CD4-positive, alpha-beta T cell treated with Interleukin-17A for 4 hours (primary cell): ENCODE measurements at regions not wholly inside any gene's neighbourhood (a gene's known extent, or its start where the extent isn't known, plus 50 kb on each side); places are given as distances from the start of the nearest gene placed in this dataset.
"Not testable (repeated sequence)": the region's sequence is repeated elsewhere in the genome, so short reads cannot be mapped to it uniquely, and the experiment has no call there.

ENCODE experiments used
- DNase-seq: peaks from one replicate; pipeline ENCODE4 v3.0.0-alpha.2; 2020; ENCODE audit warnings: mixed read lengths

GRCh38 chr16:48817032-48817431, 207.1 kb upstream of the N4BP1 start:
- DNase-seq: no peak

- no peak for DNase-seq
Measured at GRCh38 chr16:48816393-48816792, 206.4 kb upstream of the N4BP1 start.

- DNase-seq: no peak
Measured at GRCh38 chr16:48814994-48815393, 205.0 kb upstream of the N4BP1 start.

DNA sequence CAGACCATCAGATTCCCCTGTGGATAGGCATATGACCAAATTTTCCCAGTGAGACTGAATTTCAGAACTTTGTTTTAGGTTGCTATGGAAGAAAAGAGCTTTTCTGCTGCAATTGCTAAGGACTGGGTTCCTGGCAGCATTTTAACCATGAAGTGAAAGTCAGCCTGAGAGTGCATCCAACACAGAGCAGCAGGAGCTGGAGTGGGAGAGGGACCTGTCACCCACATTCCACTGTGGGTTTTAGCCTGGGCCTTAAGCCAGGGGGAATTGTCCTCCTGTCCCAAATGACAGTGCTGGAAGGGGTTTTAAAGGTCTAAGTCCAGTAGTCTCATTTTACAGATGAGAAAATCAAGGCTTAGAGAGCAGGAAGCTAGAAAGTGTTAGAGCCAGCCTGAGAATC, 203.5 kb upstream of the N4BP1 start:
- DNase-seq: no peak

- DNase-seq: no peak
Measured at GRCh38 chr16:48812856-48813255, 202.9 kb upstream of the N4BP1 start.

GRCh38 chr16:48811478-48811877, 201.5 kb upstream of the N4BP1 start:
- DNase-seq: no peak

GRCh38 chr16:48810803-48811453, 200.9 kb upstream of the N4BP1 start:
- DNase-seq: no peak

DNA sequence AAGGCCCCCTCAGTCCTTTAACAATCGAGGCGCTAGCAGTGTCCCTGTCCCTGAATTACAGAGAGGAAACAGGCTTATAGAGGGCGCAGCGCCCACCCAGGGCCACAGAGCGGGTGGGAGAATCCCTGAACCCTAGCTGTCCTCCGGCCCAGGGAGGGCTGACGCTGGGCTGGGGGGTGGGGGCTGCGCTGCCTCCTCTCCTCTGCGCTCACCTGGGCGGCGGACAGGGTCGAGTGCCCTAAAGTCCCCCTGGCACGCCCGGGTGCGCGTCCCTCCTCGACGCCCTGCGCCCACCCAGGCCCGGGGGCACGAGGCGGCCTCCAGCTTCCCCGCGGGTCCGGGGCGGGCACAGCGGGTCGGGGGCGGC, 200.4 kb upstream of the N4BP1 start:
- DNase-seq: no peak

- DNase-seq: no peak
Measured at GRCh38 chr16:48790151-48790550, 180.2 kb upstream of the N4BP1 start.

DNA sequence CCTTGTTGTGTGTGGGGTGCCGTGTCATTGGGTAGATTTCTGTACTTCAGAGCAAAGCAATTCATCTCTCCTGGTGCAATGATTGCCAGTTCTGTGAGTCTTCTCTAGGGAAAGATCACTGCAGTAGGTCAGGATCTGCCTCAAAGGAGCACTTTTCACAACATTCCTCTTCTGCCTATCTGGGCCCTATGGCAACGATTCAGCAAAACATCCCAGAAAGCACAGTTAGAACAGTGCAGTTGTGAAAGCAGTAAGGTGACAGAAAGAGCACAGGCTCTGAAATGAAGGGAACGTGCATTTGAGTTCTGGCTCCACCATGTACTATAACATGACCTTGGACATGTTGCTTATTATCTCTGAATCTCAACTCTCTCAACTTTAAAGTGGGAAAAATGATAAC, 178.5 kb upstream of the N4BP1 start:
- no peak for DNase-seq

DNA sequence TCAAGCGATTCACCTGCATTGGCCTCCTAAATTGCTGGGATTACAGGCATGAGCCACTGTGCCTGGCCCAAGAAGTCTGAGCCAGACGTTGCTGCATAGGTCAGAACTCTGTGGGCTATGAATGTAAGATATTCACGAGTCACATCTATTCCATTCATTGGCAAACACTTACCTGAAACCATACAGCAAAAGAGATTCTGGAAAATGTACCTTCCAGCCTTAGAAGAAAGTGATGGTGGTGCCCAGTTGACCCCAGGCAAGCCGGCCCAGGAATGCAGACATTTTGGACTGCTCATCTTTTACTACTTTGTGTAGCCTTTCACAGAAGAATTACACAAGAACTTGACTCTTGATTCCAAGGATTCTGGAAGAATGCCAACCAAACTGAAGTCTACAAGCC, 135.6 kb upstream of the N4BP1 start:
- no peak for DNase-seq

DNA sequence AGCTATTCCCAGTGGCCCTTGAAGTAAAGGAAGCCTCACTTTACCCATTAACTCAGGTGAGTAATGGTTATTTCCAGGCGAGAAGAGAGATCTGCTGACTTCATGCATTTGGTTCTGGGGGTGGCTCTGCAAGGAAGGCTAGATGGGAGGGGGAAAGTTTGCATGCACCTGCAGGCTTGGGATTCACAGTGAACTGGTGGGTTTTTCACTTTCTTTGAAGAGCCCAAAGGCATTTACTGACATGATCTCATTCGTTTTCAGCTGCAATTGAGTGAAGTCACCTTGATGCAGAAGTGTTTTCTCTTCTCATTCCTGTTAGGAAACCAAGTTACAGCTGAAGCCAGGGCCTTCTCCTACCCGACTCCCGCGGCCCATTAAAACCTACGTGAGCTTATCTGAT, 131.0 kb upstream of the N4BP1 start:
- no peak for DNase-seq

DNA sequence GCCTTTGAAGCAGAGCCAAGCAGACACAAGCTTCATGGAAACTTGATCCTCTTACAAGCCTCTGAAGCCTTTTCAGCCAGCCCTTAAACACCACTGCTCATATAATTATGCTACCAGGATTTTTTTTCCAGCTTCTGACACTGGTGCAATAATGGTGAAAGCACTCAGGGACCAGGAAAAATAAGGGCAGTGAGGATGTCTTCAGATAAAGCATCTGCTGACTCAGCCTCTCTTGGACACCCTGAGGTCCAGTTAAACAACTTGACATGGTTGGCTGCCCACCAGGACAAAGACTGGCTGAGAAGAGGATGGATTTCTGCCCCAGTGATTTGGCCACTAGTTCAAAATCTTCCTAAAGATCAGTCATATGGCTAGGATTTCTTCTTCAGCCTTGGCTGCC, 124.2 kb upstream of the N4BP1 start:
- DNase-seq: no peak

- DNase-seq: no peak
Measured at GRCh38 chr16:48704710-48705109, 94.7 kb upstream of the N4BP1 start.

DNA sequence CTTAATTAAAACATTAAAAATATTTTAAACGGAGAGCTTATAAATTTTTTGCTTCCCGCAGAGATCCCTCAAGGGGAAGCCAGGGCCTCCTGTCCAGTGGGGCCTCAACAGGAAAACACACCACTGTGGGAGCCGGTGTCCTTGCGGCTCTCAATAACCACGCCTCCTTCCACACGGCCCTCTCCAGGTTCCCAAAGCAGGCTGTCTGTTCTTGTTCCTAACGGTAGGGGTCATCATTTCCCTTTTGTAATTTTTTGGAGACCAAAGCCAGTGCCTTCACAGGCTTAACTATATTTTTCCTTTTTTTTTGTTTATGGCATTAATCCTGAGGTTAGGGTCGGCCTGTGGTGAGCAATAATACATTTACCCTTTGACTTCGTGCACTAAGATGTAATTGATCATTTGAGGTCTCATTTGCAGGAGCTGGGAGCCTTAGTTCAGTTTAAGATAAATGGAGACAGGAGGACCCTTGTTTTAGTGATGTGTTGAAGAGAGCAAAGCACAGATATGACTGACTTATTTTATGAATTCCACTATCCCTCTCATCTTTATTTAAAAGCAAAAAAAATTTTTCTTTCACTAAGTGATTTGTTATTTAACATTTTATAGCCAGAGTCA, 77.5 kb upstream of the N4BP1 start:
- DNase-seq: peak; percentile 18

DNA sequence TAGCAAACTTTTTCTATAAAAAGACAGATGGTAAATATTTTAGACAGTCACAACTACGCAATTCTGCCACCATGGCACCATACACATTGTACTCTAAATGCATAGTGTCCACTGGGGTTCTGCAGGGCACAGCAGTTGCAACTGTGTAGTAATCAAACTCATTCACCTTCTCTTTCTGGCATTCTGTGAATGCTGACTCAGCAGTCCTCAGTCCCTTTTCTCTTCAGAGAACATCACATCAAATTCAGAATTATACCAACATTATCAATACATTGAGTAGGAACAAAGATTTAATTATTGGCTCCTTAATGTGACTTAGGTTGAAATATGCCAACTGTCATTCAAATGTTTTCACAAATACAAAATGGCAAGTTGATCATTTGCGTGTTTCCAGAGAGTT, 74.2 kb upstream of the N4BP1 start:
- DNase-seq: no peak

GRCh38 chr16:48682971-48683370, 73.0 kb upstream of the N4BP1 start:
- DNase-seq: no peak

DNA sequence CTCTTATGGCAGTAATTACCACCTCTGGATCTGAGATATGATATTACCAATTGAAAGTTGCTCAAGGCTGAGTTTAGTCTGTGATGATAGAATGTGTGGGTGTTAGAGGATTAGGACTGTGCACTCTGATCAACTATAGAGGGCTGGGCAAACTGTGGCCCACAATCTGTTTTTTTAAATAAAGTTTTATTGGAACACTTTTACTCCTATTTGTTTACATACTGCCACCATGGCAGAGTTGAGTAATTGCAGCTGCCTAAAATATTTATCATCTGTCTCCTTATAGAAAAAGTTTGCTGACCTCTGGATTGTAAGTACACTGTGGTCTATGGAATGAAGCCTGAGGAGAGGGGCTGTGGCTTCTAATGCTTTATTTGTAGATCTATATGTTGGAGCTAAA, 71.5 kb upstream of the N4BP1 start:
- DNase-seq: no peak

GRCh38 chr16:48680881-48681280, 70.9 kb upstream of the N4BP1 start:
- no peak for DNase-seq

GRCh38 chr16:48676836-48677235, 66.9 kb upstream of the N4BP1 start:
- no peak for DNase-seq

GRCh38 chr16:48668184-48668583, 58.2 kb upstream of the N4BP1 start:
- DNase-seq: not testable (repeated sequence)

DNA sequence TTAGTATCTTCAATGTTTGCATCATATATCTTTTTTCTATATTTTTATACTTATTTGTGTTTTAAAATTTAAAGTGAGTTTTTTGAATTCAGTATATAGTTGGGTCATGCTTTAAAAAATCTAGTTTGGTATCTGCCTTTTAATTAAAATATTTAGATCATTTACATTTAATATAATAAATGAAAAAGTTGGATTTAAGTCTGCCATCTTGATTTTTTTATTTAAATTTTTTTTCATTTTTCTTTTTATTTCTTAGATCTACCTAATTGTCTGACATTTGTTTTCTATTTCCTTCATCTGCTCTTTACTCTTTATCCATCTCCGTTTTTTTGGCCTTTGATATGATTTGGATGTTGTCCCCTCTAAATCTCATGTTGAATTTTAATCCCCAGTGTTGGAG, 50.0 kb upstream of the N4BP1 start:
- DNase-seq: no peak
